Testis (tissue), 2 donors: ENCODE measurements at regions not wholly inside any gene's neighbourhood (a gene's known extent, or its start where the extent isn't known, plus 50 kb on each side); places are given as distances from the start of the nearest gene placed in this dataset.

Experiments
- DNase-seq: peaks from one replicate; pipeline ENCODE4 v3.0.0-alpha.2; 2019
- H3K27ac ChIP-seq, 2 donors: fragments of 200-600 bp; sonication (generic); one replicate each; pipeline ENCODE4 v1.5.1; 2019
- H3K27me3 ChIP-seq: fragments of 200-600 bp; sonication (generic); one replicate; pipeline ENCODE4 v1.5.1; 2019
- H3K36me3 ChIP-seq: fragments of 200-600 bp; sonication (generic); one replicate; pipeline ENCODE4 v1.5.1; 2017; ENCODE audit warnings: low read depth; ENCODE audit errors: missing control alignments
- H3K4me1 ChIP-seq: fragments of 200-600 bp; sonication (generic); one replicate; pipeline ENCODE4 v1.5.1; 2019
- H3K4me3 ChIP-seq, 2 donors: fragments of 200-600 bp; sonication (generic); one replicate each; pipeline ENCODE4 v1.5.1; 2017 to 2019
- H3K9me3 ChIP-seq: fragments of 200-600 bp; sonication (generic); one replicate; pipeline ENCODE4 v1.5.1; 2017
- POLR2A ChIP-seq: fragments of 450-650 bp; IDR thresholded peaks from one replicate; pipeline ENCODE4 v1.6.1; 2017; ENCODE audit warnings: antibody characterized with exemption, mild to moderate bottlenecking, moderate library complexity
- WGBS, 2 donors: methylation state at CpG; one replicate each; pipeline ENCODE4 v1.1.5; 2018; 5-methylcytosine and 5-hydroxymethylcytosine counted together
- intact Hi-C: fragments of 100-400 bp; cut with DNase I; formaldehyde crosslinking; loops from one replicate; pipeline ENCODE4 v1.15.1; 2023; ENCODE audit warnings: low total_unique reads
- TF ChIP-seq, protein P1 (sequence below), 3 experiments: fragments of 450-650 bp in 2 of 3; fragments of 200-600 bp in 1 of 3; sonication (generic) in 1 of 3; IDR thresholded peaks; one replicate each; pipeline ENCODE4 v1.5.1; 2016 to 2019; ENCODE audit warnings: antibody characterized with exemption in 3 of 3, mild to moderate bottlenecking in 2 of 3, moderate library complexity in 1 of 3

DNA sequence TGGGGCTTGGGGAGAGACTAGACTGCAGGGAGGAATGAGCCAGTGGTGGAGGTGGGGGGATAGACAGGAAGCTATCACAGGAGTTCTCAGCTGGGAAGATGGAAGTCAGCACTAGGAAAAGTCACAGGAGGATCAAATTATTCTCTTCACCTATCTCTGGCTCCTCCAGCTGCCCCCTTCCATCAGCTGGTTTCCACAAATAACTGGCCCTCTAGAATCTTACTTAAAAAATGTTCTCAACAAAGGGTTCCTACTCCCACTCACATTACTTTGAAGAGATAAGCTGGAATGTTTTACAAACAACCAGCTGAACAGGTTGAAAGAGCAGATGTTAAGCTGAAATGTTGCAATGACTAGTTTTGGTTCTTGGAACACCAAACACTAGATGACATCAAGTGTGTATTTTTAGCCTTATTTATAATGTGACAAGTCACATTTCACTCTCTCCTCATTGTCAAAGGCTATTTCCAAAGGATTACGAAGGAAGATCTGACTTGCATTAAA, 102.7 kb upstream of the AADACL2 start:
- Histone ChIP-seq H3K4me1 (peaks cover 5% of the 10 kb centered on the region), H3K27me3 (no peaks in the 10 kb centered on the region), H3K4me3 (no peak overlapping the region), H3K27ac (no peak overlapping the region), H3K9me3 (no peaks in the 10 kb centered on the region), H3K36me3 (no peaks in the 10 kb centered on the region)
- TF ChIP-seq, protein P1, sequence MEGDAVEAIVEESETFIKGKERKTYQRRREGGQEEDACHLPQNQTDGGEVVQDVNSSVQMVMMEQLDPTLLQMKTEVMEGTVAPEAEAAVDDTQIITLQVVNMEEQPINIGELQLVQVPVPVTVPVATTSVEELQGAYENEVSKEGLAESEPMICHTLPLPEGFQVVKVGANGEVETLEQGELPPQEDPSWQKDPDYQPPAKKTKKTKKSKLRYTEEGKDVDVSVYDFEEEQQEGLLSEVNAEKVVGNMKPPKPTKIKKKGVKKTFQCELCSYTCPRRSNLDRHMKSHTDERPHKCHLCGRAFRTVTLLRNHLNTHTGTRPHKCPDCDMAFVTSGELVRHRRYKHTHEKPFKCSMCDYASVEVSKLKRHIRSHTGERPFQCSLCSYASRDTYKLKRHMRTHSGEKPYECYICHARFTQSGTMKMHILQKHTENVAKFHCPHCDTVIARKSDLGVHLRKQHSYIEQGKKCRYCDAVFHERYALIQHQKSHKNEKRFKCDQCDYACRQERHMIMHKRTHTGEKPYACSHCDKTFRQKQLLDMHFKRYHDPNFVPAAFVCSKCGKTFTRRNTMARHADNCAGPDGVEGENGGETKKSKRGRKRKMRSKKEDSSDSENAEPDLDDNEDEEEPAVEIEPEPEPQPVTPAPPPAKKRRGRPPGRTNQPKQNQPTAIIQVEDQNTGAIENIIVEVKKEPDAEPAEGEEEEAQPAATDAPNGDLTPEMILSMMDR (IDR thresholded peaks at IDR 0.05) = no peak
- no peak for TF ChIP-seq POLR2A
- 57 to 67% methylated on average over 1 of the region's 1 CpG for WGBS, 2 donors
- no peak for DNase-seq
- intact Hi-C loops = no loop called here

GRCh38 chr3:151630035-151630434, 103.7 kb upstream of the AADACL2 start:
- peaks cover 5% of the 10 kb centered on the region for H3K4me1 ChIP-seq
- no peaks in the 10 kb centered on the region for H3K36me3 ChIP-seq
- no peak for DNase-seq
- TF ChIP-seq POLR2A = no peak
- TF ChIP-seq, protein P1 (IDR thresholded peaks at IDR 0.05) = no peak
- H3K27ac ChIP-seq = no peak overlapping the region
- H3K27me3 ChIP-seq = no peaks in the 10 kb centered on the region
- intact Hi-C loops = no loop called here
- no peak overlapping the region for H3K4me3 ChIP-seq
- H3K9me3 ChIP-seq = no peaks in the 10 kb centered on the region
- 76 to 80% methylated on average over 3 of the region's 3 CpGs for WGBS, 2 donors

DNA sequence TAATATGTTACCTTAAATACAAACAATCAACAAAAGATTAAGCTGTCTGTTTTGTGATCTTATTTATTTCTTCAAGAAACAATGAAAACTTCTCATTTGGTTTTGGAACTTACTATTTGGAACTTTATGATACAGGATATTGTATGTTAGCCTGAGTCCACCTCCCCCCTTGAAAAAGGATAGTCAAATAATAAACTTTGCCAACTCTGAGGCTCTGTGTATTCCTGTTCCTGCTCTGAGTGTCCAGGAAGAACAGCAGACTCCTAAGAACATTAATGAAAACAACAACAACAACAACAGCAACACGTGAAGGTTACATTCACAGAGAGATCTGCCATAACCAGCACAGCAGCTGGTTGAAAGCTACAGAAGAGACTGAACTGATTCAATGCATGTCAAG, 108.1 kb upstream of the AADACL2 start:
- H3K27me3 ChIP-seq = no peaks in the 10 kb centered on the region
- no peaks in the 10 kb centered on the region for H3K4me1 ChIP-seq
- no peak overlapping the region for H3K4me3 ChIP-seq
- intact Hi-C loops = no loop called here
- 57 to 68% methylated on average over 1 of the region's 1 CpG for WGBS, 2 donors
- H3K9me3 ChIP-seq = no peaks in the 10 kb centered on the region
- no peak for TF ChIP-seq POLR2A
- TF ChIP-seq, protein P1 (IDR thresholded peaks at IDR 0.05) = no peak
- H3K36me3 ChIP-seq = no peaks in the 10 kb centered on the region
- no peak for DNase-seq
- H3K27ac ChIP-seq = no peak overlapping the region

DNA sequence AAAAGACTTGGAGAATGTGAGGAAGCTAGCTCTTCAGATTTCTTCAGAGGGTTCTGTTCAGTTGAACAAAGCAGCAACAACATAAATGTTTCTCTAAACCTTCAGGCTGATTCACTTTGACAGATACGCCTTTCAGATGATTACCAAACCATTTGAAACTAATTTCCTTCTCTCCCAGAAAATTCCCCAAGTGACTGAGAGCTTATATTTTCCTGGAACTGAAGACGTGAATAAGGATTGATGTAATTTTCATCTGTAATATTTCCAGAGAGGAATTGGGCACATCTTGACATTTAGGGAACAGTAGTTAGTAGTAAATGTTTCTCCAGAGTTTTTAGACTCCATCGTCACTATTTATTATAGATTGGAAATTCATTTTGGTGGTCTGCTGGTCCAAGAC, 108.6 kb upstream of the AADACL2 start:
- Histone ChIP-seq H3K4me3 (no peak overlapping the region), H3K27me3 (no peaks in the 10 kb centered on the region), H3K27ac (no peak overlapping the region), H3K9me3 (no peaks in the 10 kb centered on the region), H3K36me3 (no peaks in the 10 kb centered on the region), H3K4me1 (no peaks in the 10 kb centered on the region)
- 91 to 92% methylated on average over 3 of the region's 3 CpGs for WGBS, 2 donors
- intact Hi-C loops = no loop called here
- no peak for DNase-seq
- no peak for TF ChIP-seq POLR2A

DNA sequence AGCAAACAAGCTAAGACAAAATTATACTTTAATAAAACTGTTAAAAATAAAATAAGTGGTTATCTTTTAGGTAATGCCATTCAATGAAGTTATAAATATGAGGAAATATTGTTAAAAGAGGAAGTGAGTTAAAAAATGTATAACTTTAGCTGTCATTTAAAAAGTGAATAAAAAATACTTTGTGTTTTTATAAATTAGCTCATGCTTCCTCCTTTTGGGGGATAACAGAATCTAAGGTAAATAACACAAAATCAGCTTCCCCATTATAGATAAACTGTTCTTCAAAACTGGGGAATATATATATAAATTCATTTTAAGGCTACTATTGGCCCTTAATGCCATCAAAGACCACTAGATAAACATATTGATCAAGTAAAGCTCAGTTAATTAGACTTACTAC, 113.7 kb upstream of the AADACL2 start:
- H3K9me3 ChIP-seq = no peaks in the 10 kb centered on the region
- no peaks in the 10 kb centered on the region for H3K36me3 ChIP-seq
- no peak overlapping the region for H3K27ac ChIP-seq
- TF ChIP-seq, protein P1 (IDR thresholded peaks at IDR 0.05) = no peak
- TF ChIP-seq POLR2A = no peak
- H3K4me1 ChIP-seq = no peaks in the 10 kb centered on the region
- no peaks in the 10 kb centered on the region for H3K27me3 ChIP-seq
- intact Hi-C loops = no loop called here
- DNase-seq = no peak
- H3K4me3 ChIP-seq = no peak overlapping the region
